WTC11 (cell line): ENCODE measurements at regions not wholly inside any gene's neighbourhood (a gene's known extent, or its start where the extent isn't known, plus 50 kb on each side); places are given as distances from the start of the nearest gene placed in this dataset.
A peak's percentile ranks its signal among the peaks of the same experiment; 100 is the strongest.

Experiments used
- ATAC-seq: fragments of 200-7000 bp; cut with Tn5 transposase; 2 replicates; pipeline ENCODE4 v1.10.0; 2021; ENCODE audit warnings: mild to moderate bottlenecking, moderate library complexity
- CTCF ChIA-PET: fragments of 300-600 bp; sonication (Branson Sonifier 250); formaldehyde crosslinking; loops from one replicate; lab custom pipeline; 2021; ENCODE audit warnings: antibody characterized with exemption; lab: Charles Lee
- POLR2A ChIA-PET: fragments of 350-600 bp; sonication (Branson Sonifier 250); formaldehyde crosslinking; loops from one replicate; lab custom pipeline; 2021; ENCODE audit warnings: antibody characterized with exemption; lab: Charles Lee
- DNase-seq: peaks from one replicate; pipeline ENCODE4 v3.0.0; 2021; ENCODE audit warnings: low spot score
- H3K27ac Mint-ChIP-seq: 2 replicates; pipeline ENCODE4 v1.8.0; 2021; ENCODE audit warnings: mixed read lengths
- H3K27me3 Mint-ChIP-seq: 2 replicates; pipeline ENCODE4 v1.8.0; 2021; ENCODE audit warnings: low read depth, mild to moderate bottlenecking, moderate library complexity, mixed read lengths
- H3K36me3 Mint-ChIP-seq: 2 replicates; pipeline ENCODE4 v1.8.0; 2021; ENCODE audit warnings: mixed read lengths
- H3K4me1 Mint-ChIP-seq: 2 replicates; pipeline ENCODE4 v1.8.0; 2022; ENCODE audit warnings: mixed read lengths
- H3K4me3 Mint-ChIP-seq: 2 replicates; pipeline ENCODE4 v1.8.0; 2021; ENCODE audit warnings: mild to moderate bottlenecking, moderate library complexity, mixed read lengths
- H3K9me3 Mint-ChIP-seq: 2 replicates; pipeline ENCODE4 v1.8.0; 2021; ENCODE audit warnings: mixed read lengths
- CBFB ChIP-seq: sonication (generic); formaldehyde crosslinking; IDR thresholded peaks from 2 replicates; pipeline ENCODE4 v1.8.1; 2022; ENCODE audit warnings: mild to moderate bottlenecking, low read depth, missing genetic modification reagents
- E2F5 ChIP-seq: sonication (generic); formaldehyde crosslinking; IDR thresholded peaks from 2 replicates; pipeline ENCODE4 v1.8.1; 2022; ENCODE audit warnings: mild to moderate bottlenecking, moderate library complexity, missing genetic modification reagents
- EMX1 ChIP-seq: fragments of 250-450 bp; sonication (Bioruptor Pico); IDR thresholded peaks from 2 replicates; pipeline ENCODE4 v1.8.0; 2021; ENCODE audit warnings: mild to moderate bottlenecking
- ETV6 ChIP-seq: sonication (generic); formaldehyde crosslinking; IDR thresholded peaks from 2 replicates; pipeline ENCODE4 v1.8.1; 2022; ENCODE audit warnings: mild to moderate bottlenecking, missing genetic modification reagents
- FOXK1 ChIP-seq: sonication (generic); formaldehyde crosslinking; IDR thresholded peaks from 2 replicates; pipeline ENCODE4 v1.8.0; 2022; ENCODE audit warnings: mild to moderate bottlenecking, moderate library complexity, missing genetic modification reagents
- GABPB1 ChIP-seq: sonication (generic); formaldehyde crosslinking; IDR thresholded peaks from 2 replicates; pipeline ENCODE4 v1.8.1; 2023; ENCODE audit warnings: mild to moderate bottlenecking, missing genetic modification reagents
- JAZF1 ChIP-seq: fragments of 250-450 bp; sonication (Bioruptor Pico); IDR thresholded peaks from 2 replicates; pipeline ENCODE4 v1.9.0; 2021; ENCODE audit warnings: moderate library complexity, mild to moderate bottlenecking, inconsistent platforms
- NFATC4 ChIP-seq: fragments of 250-450 bp; sonication (Bioruptor Pico); IDR thresholded peaks from 2 replicates; pipeline ENCODE4 v1.9.0; 2021; ENCODE audit warnings: mild to moderate bottlenecking
- NFE2L1 ChIP-seq: sonication (generic); formaldehyde crosslinking; IDR thresholded peaks from 2 replicates; pipeline ENCODE4 v1.8.1; 2023; ENCODE audit warnings: missing genetic modification reagents
- NR1H2 ChIP-seq: sonication (generic); formaldehyde crosslinking; IDR thresholded peaks from 2 replicates; pipeline ENCODE4 v1.9.0; 2021; ENCODE audit warnings: mild to moderate bottlenecking, moderate library complexity, missing genetic modification reagents
- NR2C2 ChIP-seq: sonication (generic); formaldehyde crosslinking; IDR thresholded peaks from 2 replicates; pipeline ENCODE4 v1.8.0; 2022; ENCODE audit warnings: mild to moderate bottlenecking, missing genetic modification reagents
- RELA ChIP-seq: sonication (generic); formaldehyde crosslinking; IDR thresholded peaks from 2 replicates; pipeline ENCODE4 v1.8.1; 2022; ENCODE audit warnings: missing genetic modification reagents, mild to moderate bottlenecking, borderline replicate concordance
- RORB ChIP-seq: fragments of 250-450 bp; sonication (Bioruptor Pico); IDR thresholded peaks from 2 replicates; pipeline ENCODE4 v1.9.0; 2021; ENCODE audit warnings: mild to moderate bottlenecking
- SP1 ChIP-seq: sonication (generic); formaldehyde crosslinking; conservative IDR thresholded peaks from 2 replicates; pipeline ENCODE4 v1.8.1; 2022; ENCODE audit warnings: missing genetic modification reagents
- TEAD4 ChIP-seq: sonication (generic); formaldehyde crosslinking; IDR thresholded peaks from 2 replicates; pipeline ENCODE4 v1.8.0; 2022; ENCODE audit warnings: mild to moderate bottlenecking, missing genetic modification reagents
- USF2 ChIP-seq: sonication (generic); formaldehyde crosslinking; IDR thresholded peaks from 2 replicates; pipeline ENCODE4 v1.8.1; 2023; ENCODE audit warnings: mild to moderate bottlenecking, missing genetic modification reagents, moderate library complexity
- ZNF138 ChIP-seq: sonication (generic); formaldehyde crosslinking; conservative IDR thresholded peaks from 2 replicates; pipeline ENCODE4 v1.8.1; 2022; ENCODE audit warnings: mild to moderate bottlenecking, moderate library complexity, missing genetic modification reagents
- ZNF396 ChIP-seq: fragments of 250-450 bp; sonication (Bioruptor Pico); IDR thresholded peaks from 2 replicates; pipeline ENCODE4 v1.8.0; 2021; ENCODE audit warnings: mild to moderate bottlenecking, moderate library complexity, borderline replicate concordance
- ZNF423 ChIP-seq: fragments of 250-450 bp; sonication (Bioruptor Pico); IDR thresholded peaks from 2 replicates; pipeline ENCODE4 v2.1.2; 2022; ENCODE audit warnings: mild to moderate bottlenecking, moderate library complexity
- TF ChIP-seq, protein P1 (sequence below): sonication (generic); formaldehyde crosslinking; IDR thresholded peaks from 2 replicates; pipeline ENCODE4 v1.8.1; 2023; ENCODE audit warnings: mild to moderate bottlenecking, missing genetic modification reagents
- TF ChIP-seq, protein P2 (sequence below): sonication (generic); formaldehyde crosslinking; IDR thresholded peaks from 2 replicates; pipeline ENCODE4 v1.8.1; 2023; ENCODE audit warnings: mild to moderate bottlenecking, missing genetic modification reagents

GRCh38 chr5:73384861-73385260 is 63.7 kb downstream of the FOXD1 start:
- peaks cover 51% of the 10 kb centered on the region for H3K27me3 Mint-ChIP-seq
- TF ChIP-seq CBFB (no peak), RORB (CRISPR knock-in tag) (no peak), GABPB1 (no peak), ZNF396 (CRISPR knock-in tag) (no peak), RELA (no peak), NFE2L1 (CRISPR knock-in tag) (no peak), NR1H2 (CRISPR knock-in tag) (no peak), E2F5 (CRISPR knock-in tag) (no peak), ZNF423 (CRISPR knock-in tag) (no peak), JAZF1 (CRISPR knock-in tag) (no peak), TEAD4 (CRISPR knock-in tag) (no peak), SP1 (CRISPR knock-in tag) (no peak), NR2C2 (CRISPR knock-in tag) (no peak), EMX1 (CRISPR knock-in tag) (no peak), NFATC4 (CRISPR knock-in tag) (no peak)
- TF ChIP-seq, protein P1, sequence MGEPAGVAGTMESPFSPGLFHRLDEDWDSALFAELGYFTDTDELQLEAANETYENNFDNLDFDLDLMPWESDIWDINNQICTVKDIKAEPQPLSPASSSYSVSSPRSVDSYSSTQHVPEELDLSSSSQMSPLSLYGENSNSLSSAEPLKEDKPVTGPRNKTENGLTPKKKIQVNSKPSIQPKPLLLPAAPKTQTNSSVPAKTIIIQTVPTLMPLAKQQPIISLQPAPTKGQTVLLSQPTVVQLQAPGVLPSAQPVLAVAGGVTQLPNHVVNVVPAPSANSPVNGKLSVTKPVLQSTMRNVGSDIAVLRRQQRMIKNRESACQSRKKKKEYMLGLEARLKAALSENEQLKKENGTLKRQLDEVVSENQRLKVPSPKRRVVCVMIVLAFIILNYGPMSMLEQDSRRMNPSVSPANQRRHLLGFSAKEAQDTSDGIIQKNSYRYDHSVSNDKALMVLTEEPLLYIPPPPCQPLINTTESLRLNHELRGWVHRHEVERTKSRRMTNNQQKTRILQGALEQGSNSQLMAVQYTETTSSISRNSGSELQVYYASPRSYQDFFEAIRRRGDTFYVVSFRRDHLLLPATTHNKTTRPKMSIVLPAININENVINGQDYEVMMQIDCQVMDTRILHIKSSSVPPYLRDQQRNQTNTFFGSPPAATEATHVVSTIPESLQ (CRISPR knock-in tag), result no peak
- TF ChIP-seq, protein P2, sequence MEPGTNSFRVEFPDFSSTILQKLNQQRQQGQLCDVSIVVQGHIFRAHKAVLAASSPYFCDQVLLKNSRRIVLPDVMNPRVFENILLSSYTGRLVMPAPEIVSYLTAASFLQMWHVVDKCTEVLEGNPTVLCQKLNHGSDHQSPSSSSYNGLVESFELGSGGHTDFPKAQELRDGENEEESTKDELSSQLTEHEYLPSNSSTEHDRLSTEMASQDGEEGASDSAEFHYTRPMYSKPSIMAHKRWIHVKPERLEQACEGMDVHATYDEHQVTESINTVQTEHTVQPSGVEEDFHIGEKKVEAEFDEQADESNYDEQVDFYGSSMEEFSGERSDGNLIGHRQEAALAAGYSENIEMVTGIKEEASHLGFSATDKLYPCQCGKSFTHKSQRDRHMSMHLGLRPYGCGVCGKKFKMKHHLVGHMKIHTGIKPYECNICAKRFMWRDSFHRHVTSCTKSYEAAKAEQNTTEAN (CRISPR knock-in tag), result no peak
- ChIA-PET CTCF (no interaction called here), POLR2A (no interaction called here)
- peaks cover 29% of the 10 kb centered on the region for H3K9me3 Mint-ChIP-seq
- H3K36me3 Mint-ChIP-seq, result peaks cover 25% of the 10 kb centered on the region
- no peak overlapping the region for H3K27ac Mint-ChIP-seq
- ATAC-seq (no peak), DNase-seq (no peak)
- peaks cover 23% of the 10 kb centered on the region for H3K4me1 Mint-ChIP-seq
- H3K4me3 Mint-ChIP-seq, result no peak overlapping the region

DNA sequence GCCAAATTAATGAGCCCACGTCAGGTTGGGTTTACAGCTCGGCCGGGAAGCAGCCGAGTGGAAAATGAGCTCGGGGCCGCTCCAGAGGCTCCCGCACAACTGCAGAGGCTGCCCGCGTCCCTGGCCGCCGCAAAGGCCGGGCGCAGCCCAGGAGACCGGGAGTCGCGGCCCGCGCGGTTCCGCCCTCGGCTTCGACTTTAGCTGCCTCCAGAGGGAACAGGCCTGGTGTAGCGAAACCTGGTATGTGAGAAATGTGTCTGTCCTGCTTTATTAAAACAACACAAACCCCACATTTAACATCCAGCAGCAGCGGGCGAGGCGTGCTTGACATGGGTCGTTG is 66.2 kb downstream of the FOXD1 start:
- POLR2A ChIA-PET, result no interaction called here
- Mint-ChIP-seq H3K4me1 (peaks cover 21% of the 10 kb centered on the region), H3K27ac (no peak overlapping the region), H3K36me3 (peaks cover 25% of the 10 kb centered on the region), H3K27me3 (peaks cover 72% of the 10 kb centered on the region), H3K4me3 (peak overlapping the region; percentile 30), H3K9me3 (peaks cover 29% of the 10 kb centered on the region)
- CTCF ChIA-PET, result interaction anchor here (1.0 to 2.1 kb wide), 5 partner anchors 69 to 166 kb away, joined by 3 to 7 read pairs (median 6); no protein-coding TSS in a partner anchor
- TF ChIP-seq EMX1 (CRISPR knock-in tag), result no peak
- no peak for TF ChIP-seq ETV6 (CRISPR knock-in tag)
- no peak for TF ChIP-seq ZNF138 (CRISPR knock-in tag)
- TF ChIP-seq FOXK1 (CRISPR knock-in tag), result no peak
- TF ChIP-seq, protein P1 (CRISPR knock-in tag), result no peak
- TF ChIP-seq USF2 (CRISPR knock-in tag), result no peak
- DNase-seq (peak; percentile 46), ATAC-seq (peak; percentile 57)
